ENCODE measurements at regions not wholly inside any gene's neighbourhood (a gene's known extent, or its start where the extent isn't known, plus 50 kb on each side); places are given as distances from the start of the nearest gene placed in this dataset.
"Not testable (repeated sequence)": the region's sequence is repeated elsewhere in the genome, so short reads cannot be mapped to it uniquely, and the experiment has no call there.

DNA sequence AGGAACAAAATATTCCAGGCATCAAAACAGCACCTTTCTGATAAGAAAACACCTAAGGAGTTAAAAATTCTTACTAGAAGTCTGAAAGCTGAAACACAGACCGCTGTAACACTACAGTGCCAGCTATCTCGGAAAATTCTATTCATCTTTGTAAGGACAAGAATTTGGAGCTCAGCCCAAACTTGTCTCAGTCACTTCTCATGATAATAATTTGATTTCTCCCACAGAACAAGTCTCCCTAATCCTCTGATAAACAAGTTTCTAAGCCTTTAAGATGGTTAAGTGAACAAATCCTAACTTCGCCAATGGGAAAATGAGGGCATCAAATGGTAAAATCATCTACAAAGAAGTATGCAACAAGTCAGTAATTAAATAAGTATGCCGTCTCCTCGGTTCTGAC is 59.9 kb downstream of the SIPA1L2 start:
- BruUV-seq (replicated peaks), result no TSS peak
- H3K9me3 Mint-ChIP-seq (ENCODE audit: unreplicated experiment), result no peaks in the 10 kb centered on the region
- no peak overlapping the region for H3K27ac Mint-ChIP-seq (ENCODE audit: unreplicated experiment)
- H3K36me3 ChIP-seq (ENCODE audit: control insufficient read depth, insufficient read depth, low read length), result no peaks in the 10 kb centered on the region
- CTCF ChIA-PET, result no interaction called here
- H3K4me1 Mint-ChIP-seq (ENCODE audit: low read depth, unreplicated experiment), result peaks cover 12% of the 10 kb centered on the region
- H3K27me3 ChIP-seq (replicated peaks; ENCODE audit: control insufficient read depth, insufficient read depth, low read length), result no peaks in the 10 kb centered on the region; the same call in 1 of the 2 replicates
- POLR2A ChIA-PET, result interaction anchor here (0.6 kb wide), 1 partner anchor 10 kb away, joined by 3 read pairs; no protein-coding TSS in a partner anchor
- TF ChIP-seq, protein P1, sequence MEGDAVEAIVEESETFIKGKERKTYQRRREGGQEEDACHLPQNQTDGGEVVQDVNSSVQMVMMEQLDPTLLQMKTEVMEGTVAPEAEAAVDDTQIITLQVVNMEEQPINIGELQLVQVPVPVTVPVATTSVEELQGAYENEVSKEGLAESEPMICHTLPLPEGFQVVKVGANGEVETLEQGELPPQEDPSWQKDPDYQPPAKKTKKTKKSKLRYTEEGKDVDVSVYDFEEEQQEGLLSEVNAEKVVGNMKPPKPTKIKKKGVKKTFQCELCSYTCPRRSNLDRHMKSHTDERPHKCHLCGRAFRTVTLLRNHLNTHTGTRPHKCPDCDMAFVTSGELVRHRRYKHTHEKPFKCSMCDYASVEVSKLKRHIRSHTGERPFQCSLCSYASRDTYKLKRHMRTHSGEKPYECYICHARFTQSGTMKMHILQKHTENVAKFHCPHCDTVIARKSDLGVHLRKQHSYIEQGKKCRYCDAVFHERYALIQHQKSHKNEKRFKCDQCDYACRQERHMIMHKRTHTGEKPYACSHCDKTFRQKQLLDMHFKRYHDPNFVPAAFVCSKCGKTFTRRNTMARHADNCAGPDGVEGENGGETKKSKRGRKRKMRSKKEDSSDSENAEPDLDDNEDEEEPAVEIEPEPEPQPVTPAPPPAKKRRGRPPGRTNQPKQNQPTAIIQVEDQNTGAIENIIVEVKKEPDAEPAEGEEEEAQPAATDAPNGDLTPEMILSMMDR (IDR thresholded peaks at IDR 0.05; ENCODE audit: insufficient read depth in 1 of 2, low read depth in 1 of 2, low read length in 1 of 2, severe bottlenecking in 1 of 2, unreplicated experiment in 1 of 2), result no peak
- no peak overlapping the region for H3K4me3 Mint-ChIP-seq (ENCODE audit: unreplicated experiment)
- H3K9me3 ChIP-seq, result no peaks in the 10 kb centered on the region
- intact Hi-C loops (cut with micrococcal nuclease; ENCODE audit: unreplicated experiment), result no loop called here
- no peaks in the 10 kb centered on the region for H3K27me3 Mint-ChIP-seq (ENCODE audit: insufficient read depth, unreplicated experiment)
- peaks cover 5% of the 10 kb centered on the region; the same call in 1 of the 2 replicates for H3K4me1 ChIP-seq
- no peak overlapping the region for H3K4me3 ChIP-seq (ENCODE audit: low read depth, low read length)
- H3K36me3 Mint-ChIP-seq (ENCODE audit: insufficient read depth, unreplicated experiment), result no peaks in the 10 kb centered on the region
- DNase-seq, result no peak

GRCh38 chr1:232569554-232569921 is 60.4 kb downstream of the SIPA1L2 start:
- H3K36me3 ChIP-seq (ENCODE audit: control insufficient read depth, insufficient read depth, low read length); H3K4me3 ChIP-seq (ENCODE audit: low read depth, low read length); H3K4me1 ChIP-seq; CTCF ChIA-PET; H3K9me3 ChIP-seq; H3K4me3 Mint-ChIP-seq (ENCODE audit: unreplicated experiment); H3K27me3 Mint-ChIP-seq (ENCODE audit: insufficient read depth, unreplicated experiment); DNase-seq; H3K9me3 Mint-ChIP-seq (ENCODE audit: unreplicated experiment); H3K36me3 Mint-ChIP-seq (ENCODE audit: insufficient read depth, unreplicated experiment); H3K27me3 ChIP-seq (replicated peaks; ENCODE audit: control insufficient read depth, insufficient read depth, low read length); BruUV-seq (replicated peaks); intact Hi-C loops (cut with micrococcal nuclease; ENCODE audit: unreplicated experiment); H3K27ac Mint-ChIP-seq (ENCODE audit: unreplicated experiment): not testable (repeated sequence)
- H3K4me1 Mint-ChIP-seq (ENCODE audit: low read depth, unreplicated experiment), result peaks cover 12% of the 10 kb centered on the region
- POLR2A ChIA-PET, result interaction anchor here (0.6 kb wide), 1 partner anchor 10 kb away, joined by 3 read pairs; no protein-coding TSS in a partner anchor

DNA sequence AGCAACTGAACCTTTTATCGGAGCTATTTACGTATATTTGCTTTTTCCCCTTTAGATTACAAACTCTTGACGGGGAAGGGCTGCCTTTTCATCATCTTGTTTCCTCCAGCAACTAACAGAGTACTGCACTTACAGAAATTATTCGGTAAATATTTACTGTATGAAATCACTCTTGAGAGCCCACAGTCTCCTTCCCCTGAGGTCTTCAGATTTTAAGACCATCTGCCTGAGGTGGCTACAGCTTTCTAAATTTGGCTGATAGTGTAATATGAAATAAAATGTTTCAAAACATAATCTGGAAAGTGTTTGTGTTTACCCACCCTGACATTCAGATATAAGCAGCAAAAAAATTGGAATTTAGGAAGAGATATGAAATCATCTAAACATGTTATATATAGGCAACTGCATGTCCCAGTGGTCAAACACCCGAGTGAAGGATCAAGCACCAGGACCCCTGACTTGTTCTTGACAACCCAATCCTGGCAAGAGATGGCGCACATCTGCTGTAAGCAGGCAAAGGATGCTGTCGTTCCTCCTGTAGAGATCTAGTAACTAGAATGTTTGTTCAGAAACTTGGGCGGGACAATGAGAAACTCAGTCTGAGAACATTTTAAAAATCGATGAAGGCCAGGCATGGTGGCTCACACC is 60.9 kb downstream of the SIPA1L2 start:
- ChIA-PET POLR2A (no interaction called here), CTCF (no interaction called here)
- TF ChIP-seq, protein P1 (IDR thresholded peaks at IDR 0.05; ENCODE audit: insufficient read depth in 1 of 2, low read depth in 1 of 2, low read length in 1 of 2, severe bottlenecking in 1 of 2, unreplicated experiment in 1 of 2), result no peak
- Mint-ChIP-seq H3K9me3 (ENCODE audit: unreplicated experiment) (no peaks in the 10 kb centered on the region), H3K27me3 (ENCODE audit: insufficient read depth, unreplicated experiment) (no peaks in the 10 kb centered on the region), H3K36me3 (ENCODE audit: insufficient read depth, unreplicated experiment) (no peaks in the 10 kb centered on the region), H3K4me3 (ENCODE audit: unreplicated experiment) (no peak overlapping the region), H3K4me1 (ENCODE audit: low read depth, unreplicated experiment) (peaks cover 12% of the 10 kb centered on the region), H3K27ac (ENCODE audit: unreplicated experiment) (no peak overlapping the region)
- intact Hi-C loops (cut with micrococcal nuclease; ENCODE audit: unreplicated experiment), result no loop called here
- Histone ChIP-seq H3K9me3 (no peaks in the 10 kb centered on the region), H3K4me3 (ENCODE audit: low read depth, low read length) (no peak overlapping the region), H3K4me1 (peaks cover 5% of the 10 kb centered on the region; the same call in 1 of the 2 replicates), H3K36me3 (ENCODE audit: control insufficient read depth, insufficient read depth, low read length) (no peaks in the 10 kb centered on the region), H3K27me3 (replicated peaks; ENCODE audit: control insufficient read depth, insufficient read depth, low read length) (no peaks in the 10 kb centered on the region; the same call in 1 of the 2 replicates)
- BruUV-seq (replicated peaks), result no TSS peak
- no peak for DNase-seq
